ENCODE measurements at regions not wholly inside any gene's neighbourhood (a gene's known extent, or its start where the extent isn't known, plus 50 kb on each side); places are given as distances from the start of the nearest gene placed in this dataset.

GRCh38 chr15:39139431-39140059, 441.3 kb upstream of the THBS1 start:
- Mint-ChIP-seq H3K4me1 (no peaks in the 10 kb centered on the region), H3K27ac (no peak overlapping the region), H3K36me3 (ENCODE audit: low read depth) (peaks cover 3% of the 10 kb centered on the region), H3K4me3 (no peak overlapping the region), H3K27me3 (peaks cover 41% of the 10 kb centered on the region)
- no peaks in the 10 kb centered on the region for H3K9me3 ChIP-seq (ENCODE audit: control insufficient read depth, low read length, poor library complexity, severe bottlenecking)
- no peak for ATAC-seq
- no peak for DNase-seq

GRCh38 chr15:39140060-39140604, 440.7 kb upstream of the THBS1 start:
- Mint-ChIP-seq H3K27me3 (peaks cover 42% of the 10 kb centered on the region), H3K36me3 (ENCODE audit: low read depth) (peaks cover 3% of the 10 kb centered on the region), H3K4me3 (no peak overlapping the region), H3K27ac (no peak overlapping the region), H3K4me1 (no peaks in the 10 kb centered on the region)
- no peak for ATAC-seq
- no peaks in the 10 kb centered on the region for H3K9me3 ChIP-seq (ENCODE audit: control insufficient read depth, low read length, poor library complexity, severe bottlenecking)
- no peak for DNase-seq

GRCh38 chr15:39142500-39142899, 438.4 kb upstream of the THBS1 start:
- ATAC-seq (no peak), DNase-seq (no peak)
- peaks cover 2% of the 10 kb centered on the region for H3K36me3 Mint-ChIP-seq (ENCODE audit: low read depth)
- no peaks in the 10 kb centered on the region for H3K4me1 Mint-ChIP-seq
- no peak overlapping the region for H3K4me3 Mint-ChIP-seq
- no peaks in the 10 kb centered on the region for H3K9me3 ChIP-seq (ENCODE audit: control insufficient read depth, low read length, poor library complexity, severe bottlenecking)
- peaks cover 27% of the 10 kb centered on the region for H3K27me3 Mint-ChIP-seq
- no peak overlapping the region for H3K27ac Mint-ChIP-seq

GRCh38 chr15:39143479-39143878, 437.4 kb upstream of the THBS1 start:
- Mint-ChIP-seq H3K36me3 (ENCODE audit: low read depth) (no peaks in the 10 kb centered on the region), H3K27me3 (peaks cover 17% of the 10 kb centered on the region), H3K4me3 (no peak overlapping the region), H3K4me1 (no peaks in the 10 kb centered on the region), H3K27ac (no peak overlapping the region)
- ATAC-seq (no peak), DNase-seq (no peak)
- no peaks in the 10 kb centered on the region for H3K9me3 ChIP-seq (ENCODE audit: control insufficient read depth, low read length, poor library complexity, severe bottlenecking)

GRCh38 chr15:39144051-39144450, 436.8 kb upstream of the THBS1 start:
- H3K36me3 Mint-ChIP-seq (ENCODE audit: low read depth): no peaks in the 10 kb centered on the region
- H3K4me1 Mint-ChIP-seq: no peaks in the 10 kb centered on the region
- H3K27ac Mint-ChIP-seq: no peak overlapping the region
- H3K27me3 Mint-ChIP-seq: peaks cover 18% of the 10 kb centered on the region
- DNase-seq (no peak), ATAC-seq (no peak)
- H3K9me3 ChIP-seq (ENCODE audit: control insufficient read depth, low read length, poor library complexity, severe bottlenecking): no peaks in the 10 kb centered on the region
- H3K4me3 Mint-ChIP-seq: no peak overlapping the region

- H3K36me3 Mint-ChIP-seq (ENCODE audit: low read depth): no peaks in the 10 kb centered on the region
- no peak overlapping the region for H3K27ac Mint-ChIP-seq
- H3K9me3 ChIP-seq (ENCODE audit: control insufficient read depth, low read length, poor library complexity, severe bottlenecking): no peaks in the 10 kb centered on the region
- ATAC-seq (no peak), DNase-seq (no peak)
- H3K4me1 Mint-ChIP-seq: no peaks in the 10 kb centered on the region
- H3K4me3 Mint-ChIP-seq: no peak overlapping the region
- peaks cover 23% of the 10 kb centered on the region for H3K27me3 Mint-ChIP-seq
Measured at GRCh38 chr15:39144613-39145499, 436.0 kb upstream of the THBS1 start.

- ATAC-seq: no peak
- no peaks in the 10 kb centered on the region for H3K9me3 ChIP-seq (ENCODE audit: control insufficient read depth, low read length, poor library complexity, severe bottlenecking)
- H3K4me1 Mint-ChIP-seq: no peaks in the 10 kb centered on the region
- peaks cover 22% of the 10 kb centered on the region for H3K27me3 Mint-ChIP-seq
- DNase-seq: no peak
- H3K4me3 Mint-ChIP-seq: no peak overlapping the region
- no peak overlapping the region for H3K27ac Mint-ChIP-seq
- no peaks in the 10 kb centered on the region for H3K36me3 Mint-ChIP-seq (ENCODE audit: low read depth)
Measured at GRCh38 chr15:39145854-39146625, 434.8 kb upstream of the THBS1 start.

GRCh38 chr15:39149636-39150150, 431.2 kb upstream of the THBS1 start:
- H3K4me1 Mint-ChIP-seq: no peaks in the 10 kb centered on the region
- no peaks in the 10 kb centered on the region for H3K9me3 ChIP-seq (ENCODE audit: control insufficient read depth, low read length, poor library complexity, severe bottlenecking)
- no peak for DNase-seq
- H3K27ac Mint-ChIP-seq: no peak overlapping the region
- no peak overlapping the region for H3K4me3 Mint-ChIP-seq
- no peaks in the 10 kb centered on the region for H3K36me3 Mint-ChIP-seq (ENCODE audit: low read depth)
- no peak for ATAC-seq
- peaks cover 42% of the 10 kb centered on the region for H3K27me3 Mint-ChIP-seq

- no peak for ATAC-seq
Measured at GRCh38 chr15:39151545-39151944, 429.3 kb upstream of the THBS1 start.

GRCh38 chr15:39153058-39153714, 427.7 kb upstream of the THBS1 start:
- Mint-ChIP-seq H3K36me3 (ENCODE audit: low read depth) (no peaks in the 10 kb centered on the region), H3K4me3 (no peak overlapping the region), H3K27me3 (peaks cover 57% of the 10 kb centered on the region), H3K27ac (no peak overlapping the region), H3K4me1 (no peaks in the 10 kb centered on the region)
- ATAC-seq (no peak), DNase-seq (no peak)
- H3K9me3 ChIP-seq (ENCODE audit: control insufficient read depth, low read length, poor library complexity, severe bottlenecking): no peaks in the 10 kb centered on the region

More at GRCh38 chr15:39151545-39151944, 429.3 kb upstream of the THBS1 start:
- H3K4me1 Mint-ChIP-seq: no peaks in the 10 kb centered on the region
- no peak for DNase-seq
- H3K9me3 ChIP-seq (ENCODE audit: control insufficient read depth, low read length, poor library complexity, severe bottlenecking): no peaks in the 10 kb centered on the region
- H3K27me3 Mint-ChIP-seq: peaks cover 51% of the 10 kb centered on the region
- H3K27ac Mint-ChIP-seq: no peak overlapping the region
- no peaks in the 10 kb centered on the region for H3K36me3 Mint-ChIP-seq (ENCODE audit: low read depth)
- no peak overlapping the region for H3K4me3 Mint-ChIP-seq

- no peaks in the 10 kb centered on the region for H3K36me3 Mint-ChIP-seq (ENCODE audit: low read depth)
- no peaks in the 10 kb centered on the region for H3K4me1 Mint-ChIP-seq
- DNase-seq (no peak), ATAC-seq (no peak)
- no peak overlapping the region for H3K4me3 Mint-ChIP-seq
- H3K9me3 ChIP-seq (ENCODE audit: control insufficient read depth, low read length, poor library complexity, severe bottlenecking): no peaks in the 10 kb centered on the region
- no peak overlapping the region for H3K27ac Mint-ChIP-seq
- H3K27me3 Mint-ChIP-seq: peaks cover 60% of the 10 kb centered on the region
Measured at GRCh38 chr15:39153716-39154115, 427.2 kb upstream of the THBS1 start.

GRCh38 chr15:39154227-39154638, 426.6 kb upstream of the THBS1 start:
- Mint-ChIP-seq H3K4me3 (no peak overlapping the region), H3K27me3 (peaks cover 56% of the 10 kb centered on the region)
- no peak for ATAC-seq

More at GRCh38 chr15:39154227-39154638, 426.6 kb upstream of the THBS1 start:
- Mint-ChIP-seq H3K27ac (no peak overlapping the region), H3K4me1 (no peaks in the 10 kb centered on the region), H3K36me3 (ENCODE audit: low read depth) (no peaks in the 10 kb centered on the region)
- no peak for DNase-seq
- H3K9me3 ChIP-seq (ENCODE audit: control insufficient read depth, low read length, poor library complexity, severe bottlenecking): no peaks in the 10 kb centered on the region
